ENCODE measurements at regions not wholly inside any gene's neighbourhood (a gene's known extent, or its start where the extent isn't known, plus 50 kb on each side); places are given as distances from the start of the nearest gene placed in this dataset.

GRCh38 chr5:102638316-102638715, 116.8 kb upstream of the PAM start:
- TF ChIP-seq CTCF (IDR thresholded peaks at IDR 0.05; ENCODE audit: insufficient read depth, low read depth, low read length) (no peak), EZH2 (IDR thresholded peaks at IDR 0.05; ENCODE audit: insufficient read depth, low read length) (no peak)
